ENCODE measurements at regions not wholly inside any gene's neighbourhood (a gene's known extent, or its start where the extent isn't known, plus 50 kb on each side); places are given as distances from the start of the nearest gene placed in this dataset.

DNA sequence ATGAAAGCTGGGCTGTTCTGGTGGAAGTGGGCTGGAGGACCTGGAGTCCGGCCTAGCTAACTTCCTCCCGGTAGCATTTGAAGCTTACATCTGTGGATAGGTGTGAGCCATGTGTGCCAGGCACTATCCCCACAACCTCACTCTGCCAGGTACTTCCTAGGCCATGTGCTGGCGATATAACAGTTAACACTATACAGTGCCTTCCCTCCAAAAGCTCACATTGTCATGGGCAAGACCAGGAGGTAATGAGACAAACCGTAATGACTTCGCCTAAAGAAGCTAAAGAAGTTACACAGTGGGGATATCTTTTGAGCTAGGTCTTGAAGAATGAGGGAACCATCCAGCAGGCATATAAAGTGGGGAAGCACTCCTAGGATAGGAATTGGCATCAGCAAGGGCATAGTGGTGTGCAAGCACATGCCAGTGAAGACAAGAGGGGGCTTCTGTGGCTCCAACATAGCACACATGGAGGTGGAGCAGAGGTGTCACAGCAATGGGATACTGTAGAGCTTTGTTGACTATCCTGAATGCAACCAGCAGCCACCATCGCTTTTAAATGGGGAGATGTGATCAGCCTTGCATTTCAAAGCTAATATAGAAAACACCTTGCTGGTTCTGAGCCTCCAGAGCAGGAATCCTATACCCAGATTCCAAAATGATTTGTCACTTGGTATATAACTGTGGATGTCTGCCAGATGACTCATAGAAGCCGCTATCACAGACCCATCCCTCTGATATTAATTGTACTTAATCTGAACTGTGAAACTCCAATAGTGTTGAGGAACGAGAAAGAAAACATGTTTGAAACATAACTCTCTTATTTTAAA is 466.3 kb downstream of the LMO4 start:
- TF ChIP-seq, protein P1, sequence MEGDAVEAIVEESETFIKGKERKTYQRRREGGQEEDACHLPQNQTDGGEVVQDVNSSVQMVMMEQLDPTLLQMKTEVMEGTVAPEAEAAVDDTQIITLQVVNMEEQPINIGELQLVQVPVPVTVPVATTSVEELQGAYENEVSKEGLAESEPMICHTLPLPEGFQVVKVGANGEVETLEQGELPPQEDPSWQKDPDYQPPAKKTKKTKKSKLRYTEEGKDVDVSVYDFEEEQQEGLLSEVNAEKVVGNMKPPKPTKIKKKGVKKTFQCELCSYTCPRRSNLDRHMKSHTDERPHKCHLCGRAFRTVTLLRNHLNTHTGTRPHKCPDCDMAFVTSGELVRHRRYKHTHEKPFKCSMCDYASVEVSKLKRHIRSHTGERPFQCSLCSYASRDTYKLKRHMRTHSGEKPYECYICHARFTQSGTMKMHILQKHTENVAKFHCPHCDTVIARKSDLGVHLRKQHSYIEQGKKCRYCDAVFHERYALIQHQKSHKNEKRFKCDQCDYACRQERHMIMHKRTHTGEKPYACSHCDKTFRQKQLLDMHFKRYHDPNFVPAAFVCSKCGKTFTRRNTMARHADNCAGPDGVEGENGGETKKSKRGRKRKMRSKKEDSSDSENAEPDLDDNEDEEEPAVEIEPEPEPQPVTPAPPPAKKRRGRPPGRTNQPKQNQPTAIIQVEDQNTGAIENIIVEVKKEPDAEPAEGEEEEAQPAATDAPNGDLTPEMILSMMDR (IDR thresholded peaks at IDR 0.05): no peak
- TF ChIP-seq POLR2AphosphoS5 (IDR thresholded peaks at IDR 0.05; ENCODE audit: insufficient read depth in 1 of 2, low read depth in 1 of 2): no peak
- TF ChIP-seq POLR2A (IDR thresholded peaks at IDR 0.05): no peak
